Activated naive CD8-positive, alpha-beta T cell (primary cell): ENCODE measurements at regions not wholly inside any gene's neighbourhood (a gene's known extent, or its start where the extent isn't known, plus 50 kb on each side); places are given as distances from the start of the nearest gene placed in this dataset.
"Not testable (repeated sequence)": the region's sequence is repeated elsewhere in the genome, so short reads cannot be mapped to it uniquely, and the experiment has no call there.

Experiments
- H3K27ac Mint-ChIP-seq: one replicate; pipeline ENCODE4 v1.8.0; 2021; ENCODE audit warnings: mixed read lengths
- H3K27me3 Mint-ChIP-seq: one replicate; pipeline ENCODE4 v1.8.0; 2021; ENCODE audit warnings: mixed read lengths
- H3K36me3 Mint-ChIP-seq: one replicate; pipeline ENCODE4 v1.8.0; 2021; ENCODE audit warnings: mixed read lengths
- H3K4me1 Mint-ChIP-seq: one replicate; pipeline ENCODE4 v1.8.0; 2021; ENCODE audit warnings: low read depth, mixed read lengths
- H3K4me3 Mint-ChIP-seq: one replicate; pipeline ENCODE4 v1.8.0; 2021; ENCODE audit warnings: mild to moderate bottlenecking, mixed read lengths
- H3K9me3 Mint-ChIP-seq: one replicate; pipeline ENCODE4 v1.8.0; 2021; ENCODE audit warnings: low read depth, mixed read lengths

DNA sequence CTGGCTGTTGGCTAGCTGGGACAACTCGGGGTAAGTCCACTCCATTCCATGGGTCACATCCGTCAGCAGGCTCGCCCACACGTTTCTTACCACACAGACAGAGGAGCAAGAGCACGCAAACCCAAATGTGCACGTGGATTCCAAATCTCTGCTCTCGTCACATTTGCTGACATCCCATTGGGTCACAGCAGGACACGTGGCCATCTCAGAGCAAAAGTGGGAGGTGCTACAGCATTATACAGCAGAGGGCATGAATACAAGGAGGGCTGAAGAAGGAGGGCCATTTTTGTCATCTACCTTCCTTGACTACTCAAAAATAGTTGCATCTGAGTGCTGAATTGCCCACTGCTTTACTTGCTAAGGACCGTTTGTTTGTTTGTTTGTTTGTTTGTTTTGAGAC lies 84.7 kb downstream of the RBBP6 start:
- Mint-ChIP-seq H3K4me1 (no peaks in the 10 kb centered on the region), H3K27ac (no peak overlapping the region), H3K27me3 (peaks cover 5% of the 10 kb centered on the region), H3K4me3 (no peak overlapping the region), H3K9me3 (no peaks in the 10 kb centered on the region), H3K36me3 (no peaks in the 10 kb centered on the region)

GRCh38 chr16:24626256-24626655 lies 86.9 kb downstream of the RBBP6 start:
- Mint-ChIP-seq H3K36me3 (no peaks in the 10 kb centered on the region), H3K27me3 (peaks cover 4% of the 10 kb centered on the region), H3K27ac (no peak overlapping the region), H3K9me3 (no peaks in the 10 kb centered on the region), H3K4me3 (no peak overlapping the region), H3K4me1 (no peaks in the 10 kb centered on the region)

DNA sequence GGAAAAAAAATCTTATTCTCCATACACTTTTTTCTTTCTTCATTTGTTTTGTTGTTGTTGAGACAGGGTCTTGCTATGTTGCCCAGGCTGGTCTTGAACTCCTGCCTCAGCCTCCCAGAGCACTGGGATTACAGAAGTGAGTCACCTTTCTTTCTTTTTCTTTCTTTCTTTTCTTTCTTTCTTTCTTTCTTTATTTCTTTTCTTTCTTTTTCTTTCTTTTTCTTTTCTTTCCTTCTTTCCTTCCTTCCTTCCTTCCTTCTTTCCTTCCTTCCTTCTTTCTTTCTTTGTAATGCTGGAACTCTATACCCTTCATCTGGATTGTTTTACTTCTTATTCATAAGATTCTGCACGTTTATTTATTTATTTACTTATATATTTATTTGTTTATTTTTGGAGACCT lies 94.5 kb upstream of the TNRC6A start:
- peaks cover 5% of the 10 kb centered on the region for H3K27me3 Mint-ChIP-seq
- no peaks in the 10 kb centered on the region for H3K36me3 Mint-ChIP-seq
- no peak overlapping the region for H3K4me3 Mint-ChIP-seq
- H3K27ac Mint-ChIP-seq, result no peak overlapping the region
- no peaks in the 10 kb centered on the region for H3K4me1 Mint-ChIP-seq
- no peaks in the 10 kb centered on the region for H3K9me3 Mint-ChIP-seq

GRCh38 chr16:24635900-24636610 lies 93.4 kb upstream of the TNRC6A start:
- no peaks in the 10 kb centered on the region for H3K4me1 Mint-ChIP-seq

GRCh38 chr16:24639769-24640168 lies 89.7 kb upstream of the TNRC6A start:
- Mint-ChIP-seq H3K9me3 (no peaks in the 10 kb centered on the region), H3K4me1 (no peaks in the 10 kb centered on the region), H3K36me3 (no peaks in the 10 kb centered on the region), H3K27ac (no peak overlapping the region), H3K27me3 (peaks cover 3% of the 10 kb centered on the region), H3K4me3 (no peak overlapping the region)

More at GRCh38 chr16:24635900-24636610, 93.4 kb upstream of the TNRC6A start:
- Mint-ChIP-seq H3K4me3 (no peak overlapping the region), H3K9me3 (no peaks in the 10 kb centered on the region), H3K36me3 (no peaks in the 10 kb centered on the region), H3K27me3 (peaks cover 5% of the 10 kb centered on the region), H3K27ac (no peak overlapping the region)

DNA sequence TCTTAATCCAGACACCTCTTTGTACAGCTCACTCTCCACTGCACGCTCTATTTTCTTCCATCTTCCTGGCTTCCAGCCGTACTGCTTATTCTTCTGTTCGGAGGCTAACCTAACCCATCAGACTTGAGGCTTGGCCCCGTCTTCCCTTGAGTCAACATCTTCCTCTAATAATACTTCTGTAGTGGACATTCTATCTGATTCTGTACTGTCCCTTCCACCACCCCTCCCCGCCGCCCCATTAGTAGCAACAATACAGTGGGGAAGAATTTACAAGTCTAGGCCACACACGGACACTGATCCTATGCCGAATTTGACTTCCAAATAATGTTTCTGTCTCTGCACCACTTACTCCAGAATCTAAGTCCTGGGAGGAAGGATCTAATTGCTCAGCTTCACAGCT lies 86.0 kb upstream of the TNRC6A start:
- Mint-ChIP-seq H3K9me3 (no peaks in the 10 kb centered on the region), H3K27me3 (peaks cover 9% of the 10 kb centered on the region)

DNA sequence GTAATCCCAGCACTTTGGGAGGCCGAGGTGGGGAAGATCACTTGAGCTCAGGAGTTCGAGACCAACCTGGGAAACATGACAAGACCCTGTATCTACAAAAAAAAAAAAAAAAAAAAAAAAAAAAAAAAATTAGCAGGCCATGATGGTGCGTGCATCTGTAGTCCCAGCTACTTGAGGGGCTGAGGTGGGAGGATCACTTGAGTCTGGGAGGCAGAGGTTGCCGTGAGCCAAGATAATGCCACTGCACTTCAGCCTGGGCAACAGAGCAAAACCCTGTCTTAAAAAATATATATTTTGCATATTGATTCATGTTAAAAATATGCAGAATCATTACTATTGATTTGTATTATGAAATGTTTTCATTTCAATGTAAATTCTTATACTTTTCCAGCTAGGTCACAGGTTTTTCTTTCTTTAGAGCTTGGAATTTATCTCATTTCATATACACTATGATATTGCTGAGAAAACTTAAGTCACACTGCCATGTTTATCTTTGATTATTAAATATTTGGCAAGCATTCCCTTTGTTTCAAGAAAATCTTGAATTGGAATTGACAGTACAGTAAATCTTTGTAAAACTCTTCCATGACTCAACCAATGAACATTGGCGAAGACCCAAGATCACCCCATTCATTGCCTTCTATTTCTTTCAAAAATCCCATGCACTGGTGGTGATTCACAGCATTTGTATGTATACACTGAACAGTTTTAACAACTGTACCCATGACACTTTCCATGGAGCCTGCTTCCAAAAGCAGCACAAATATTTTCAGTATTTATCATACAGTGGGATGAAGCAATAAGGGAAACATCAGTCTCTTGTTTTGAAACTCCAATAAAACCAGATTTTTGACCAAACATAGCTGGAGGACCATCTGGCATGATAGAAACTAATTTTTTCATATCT lies 83.5 kb upstream of the TNRC6A start:
- no peaks in the 10 kb centered on the region for H3K9me3 Mint-ChIP-seq
- H3K36me3 Mint-ChIP-seq, result no peaks in the 10 kb centered on the region
- no peaks in the 10 kb centered on the region for H3K4me1 Mint-ChIP-seq
- H3K4me3 Mint-ChIP-seq, result no peak overlapping the region
- H3K27ac Mint-ChIP-seq, result no peak overlapping the region
- peaks cover 6% of the 10 kb centered on the region for H3K27me3 Mint-ChIP-seq

More for the DNA sequence above, 86.0 kb upstream of the TNRC6A start:
- no peaks in the 10 kb centered on the region for H3K4me1 Mint-ChIP-seq
- no peak overlapping the region for H3K27ac Mint-ChIP-seq
- no peak overlapping the region for H3K4me3 Mint-ChIP-seq
- H3K36me3 Mint-ChIP-seq, result no peaks in the 10 kb centered on the region

- Mint-ChIP-seq H3K27me3 (peaks cover 6% of the 10 kb centered on the region), H3K4me1 (no peaks in the 10 kb centered on the region), H3K4me3 (no peak overlapping the region), H3K9me3 (no peaks in the 10 kb centered on the region), H3K27ac (no peak overlapping the region), H3K36me3 (no peaks in the 10 kb centered on the region)
Measured at GRCh38 chr16:24646646-24646995, 82.8 kb upstream of the TNRC6A start.

DNA sequence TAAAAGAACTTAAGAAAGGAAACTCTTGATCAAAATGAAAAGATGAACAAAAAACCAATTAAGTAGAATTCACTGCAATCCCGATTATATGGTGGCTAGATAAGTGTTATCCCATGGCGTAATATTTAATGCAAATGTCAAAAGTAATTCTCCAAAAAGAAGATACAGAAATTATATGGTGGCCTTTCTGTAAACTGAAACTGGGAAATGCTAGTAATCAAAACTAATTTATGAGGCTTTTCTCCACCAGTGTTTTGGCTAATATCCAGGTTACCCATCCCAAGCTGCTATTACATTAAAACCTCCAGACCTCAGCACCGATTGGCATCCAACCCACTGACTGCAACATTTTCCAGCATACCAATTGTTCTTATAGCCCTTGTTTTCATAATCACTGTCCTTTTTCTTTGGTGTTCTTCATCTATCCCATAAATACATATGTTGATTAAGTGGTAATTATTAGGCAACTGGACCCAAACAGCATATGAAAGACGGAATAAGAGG lies 77.2 kb upstream of the TNRC6A start:
- no peaks in the 10 kb centered on the region for H3K4me1 Mint-ChIP-seq
- H3K4me3 Mint-ChIP-seq, result no peak overlapping the region
- H3K36me3 Mint-ChIP-seq, result no peaks in the 10 kb centered on the region
- H3K9me3 Mint-ChIP-seq, result no peaks in the 10 kb centered on the region
- H3K27ac Mint-ChIP-seq, result no peak overlapping the region
- peaks cover 3% of the 10 kb centered on the region for H3K27me3 Mint-ChIP-seq

- H3K4me1 Mint-ChIP-seq, result no peaks in the 10 kb centered on the region
- H3K27ac Mint-ChIP-seq, result no peak overlapping the region
- no peaks in the 10 kb centered on the region for H3K36me3 Mint-ChIP-seq
- H3K9me3 Mint-ChIP-seq, result no peaks in the 10 kb centered on the region
- peaks cover 2% of the 10 kb centered on the region for H3K27me3 Mint-ChIP-seq
- H3K4me3 Mint-ChIP-seq, result no peak overlapping the region
Measured at GRCh38 chr16:24652803-24653202, 76.6 kb upstream of the TNRC6A start.

GRCh38 chr16:24653725-24654124 lies 75.7 kb upstream of the TNRC6A start:
- no peaks in the 10 kb centered on the region for H3K9me3 Mint-ChIP-seq
- H3K4me3 Mint-ChIP-seq, result no peak overlapping the region
- H3K36me3 Mint-ChIP-seq, result no peaks in the 10 kb centered on the region
- no peaks in the 10 kb centered on the region for H3K27me3 Mint-ChIP-seq
- H3K4me1 Mint-ChIP-seq, result no peaks in the 10 kb centered on the region
- H3K27ac Mint-ChIP-seq, result no peak overlapping the region

DNA sequence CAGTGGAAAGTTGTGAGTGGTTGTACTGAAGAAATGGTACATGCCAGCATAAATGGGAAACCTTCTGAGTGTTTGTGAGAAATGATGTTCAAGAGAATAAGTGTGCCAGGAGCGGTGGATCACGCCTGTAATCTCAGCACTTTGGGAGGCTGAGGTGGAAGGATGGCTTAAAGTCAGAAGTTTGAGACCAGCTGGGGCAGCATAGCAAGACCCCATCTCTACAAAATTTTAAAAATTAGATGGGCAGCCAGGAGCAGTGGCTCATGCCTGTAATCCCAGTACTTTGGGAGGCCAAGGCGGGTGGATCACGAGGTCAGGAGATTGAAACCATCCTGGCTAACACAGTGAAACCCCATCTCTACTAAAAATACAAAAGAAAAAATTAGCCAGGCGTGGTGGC lies 63.5 kb upstream of the TNRC6A start:
- H3K4me3 Mint-ChIP-seq, H3K9me3 Mint-ChIP-seq, H3K27ac Mint-ChIP-seq, H3K36me3 Mint-ChIP-seq: not testable (repeated sequence)
- peaks cover 22% of the 10 kb centered on the region for H3K4me1 Mint-ChIP-seq
- peaks cover 10% of the 10 kb centered on the region for H3K27me3 Mint-ChIP-seq

DNA sequence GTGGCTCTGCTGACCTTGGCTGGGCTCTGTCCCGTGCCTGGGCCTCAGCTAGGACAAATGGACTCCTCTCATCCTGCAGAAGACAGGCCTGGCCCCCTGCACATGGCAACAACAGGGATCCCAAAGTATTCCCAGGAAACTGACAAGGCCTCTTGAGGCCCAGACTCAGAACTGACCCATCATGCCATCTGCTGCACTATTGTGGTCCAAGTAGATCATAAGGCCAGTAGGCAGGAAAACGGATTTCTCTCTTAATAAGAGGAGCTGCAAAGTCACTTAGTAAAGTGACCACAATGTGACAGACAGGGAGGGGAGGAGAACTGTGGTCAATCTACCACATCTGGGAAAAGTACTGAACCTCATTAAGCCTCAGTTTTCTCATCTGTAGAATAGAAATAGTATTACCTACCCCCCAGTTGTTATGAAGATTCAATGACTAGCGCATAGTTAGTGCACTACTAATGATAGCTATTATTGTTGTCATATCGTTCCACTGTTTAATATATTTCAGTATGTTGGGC lies 62.1 kb upstream of the TNRC6A start:
- Mint-ChIP-seq H3K9me3 (no peaks in the 10 kb centered on the region), H3K27me3 (peaks cover 16% of the 10 kb centered on the region), H3K27ac (peak overlapping the region; percentile 34), H3K4me1 (peaks cover 22% of the 10 kb centered on the region), H3K4me3 (no peak overlapping the region), H3K36me3 (peaks cover 2% of the 10 kb centered on the region)

- no peaks in the 10 kb centered on the region for H3K9me3 Mint-ChIP-seq
- H3K36me3 Mint-ChIP-seq, result peaks cover 2% of the 10 kb centered on the region
- H3K4me1 Mint-ChIP-seq, result peaks cover 18% of the 10 kb centered on the region
- peaks cover 13% of the 10 kb centered on the region for H3K27me3 Mint-ChIP-seq
- H3K27ac Mint-ChIP-seq, result peak overlapping the region; percentile 95
- H3K4me3 Mint-ChIP-seq, result peak overlapping the region; percentile 65
Measured at GRCh38 chr16:24668481-24669061, 60.9 kb upstream of the TNRC6A start.
